ENCODE measurements at regions not wholly inside any gene's neighbourhood (a gene's known extent, or its start where the extent isn't known, plus 50 kb on each side); places are given as distances from the start of the nearest gene placed in this dataset.
"Not testable (repeated sequence)": the region's sequence is repeated elsewhere in the genome, so short reads cannot be mapped to it uniquely, and the experiment has no call there.

GRCh38 chr13:34159946-34160345 lies 342.0 kb downstream of the RFC3 start:
- DNase-seq (ENCODE audit: low read depth in 4 of 4, low spot score in 1 of 4) = no peak

- DNase-seq (ENCODE audit: low read depth in 4 of 4, low spot score in 1 of 4) = no peak
These were observed 344.1 kb downstream of the RFC3 start for GRCh38 chr13:34161931-34162543.

GRCh38 chr13:34162544-34162933 lies 344.6 kb downstream of the RFC3 start:
- DNase-seq (ENCODE audit: low read depth in 4 of 4, low spot score in 1 of 4) = no peak

GRCh38 chr13:34164582-34164981 lies 346.6 kb downstream of the RFC3 start:
- DNase-seq (ENCODE audit: low read depth in 4 of 4, low spot score in 1 of 4) = no peak

- DNase-seq (ENCODE audit: low read depth in 4 of 4, low spot score in 1 of 4) = no peak
These were observed 347.2 kb downstream of the RFC3 start for GRCh38 chr13:34165158-34165557.

GRCh38 chr13:34166406-34166805 lies 348.5 kb downstream of the RFC3 start:
- no peak for DNase-seq (ENCODE audit: low read depth in 4 of 4, low spot score in 1 of 4)

- DNase-seq (ENCODE audit: low read depth in 4 of 4, low spot score in 1 of 4) = no peak
These were observed 349.4 kb downstream of the RFC3 start for GRCh38 chr13:34167347-34167746.

- no peak for DNase-seq (ENCODE audit: low read depth in 4 of 4, low spot score in 1 of 4)
These were observed 354.1 kb downstream of the RFC3 start for GRCh38 chr13:34172048-34172447.

GRCh38 chr13:34174671-34175145 lies 356.8 kb downstream of the RFC3 start:
- no peak for DNase-seq (ENCODE audit: low read depth in 4 of 4, low spot score in 1 of 4)

GRCh38 chr13:34175551-34175950 lies 357.6 kb downstream of the RFC3 start:
- DNase-seq (ENCODE audit: low read depth in 4 of 4, low spot score in 1 of 4) = no peak

GRCh38 chr13:34176633-34177032 lies 358.7 kb downstream of the RFC3 start:
- no peak for DNase-seq (ENCODE audit: low read depth in 4 of 4, low spot score in 1 of 4)

GRCh38 chr13:34179481-34179880 lies 361.5 kb downstream of the RFC3 start:
- DNase-seq (ENCODE audit: low read depth in 4 of 4, low spot score in 1 of 4) = no peak

- no peak for DNase-seq (ENCODE audit: low read depth in 4 of 4, low spot score in 1 of 4)
These were observed 362.0 kb downstream of the RFC3 start for GRCh38 chr13:34179927-34180326.

- DNase-seq (ENCODE audit: low read depth in 4 of 4, low spot score in 1 of 4) = not testable (repeated sequence)
These were observed 363.3 kb downstream of the RFC3 start for GRCh38 chr13:34181256-34181655.

GRCh38 chr13:34189946-34190345 lies 372.0 kb downstream of the RFC3 start:
- DNase-seq (ENCODE audit: low read depth in 4 of 4, low spot score in 1 of 4) = no peak

GRCh38 chr13:34201050-34201913 lies 383.3 kb downstream of the RFC3 start:
- DNase-seq (ENCODE audit: low read depth in 4 of 4, low spot score in 1 of 4) = no peak

- DNase-seq (ENCODE audit: low read depth in 4 of 4, low spot score in 1 of 4) = no peak
These were observed 389.4 kb downstream of the RFC3 start for GRCh38 chr13:34207334-34207733.

- no peak for DNase-seq (ENCODE audit: low read depth in 4 of 4, low spot score in 1 of 4)
These were observed 389.9 kb downstream of the RFC3 start for GRCh38 chr13:34207872-34208271.

- DNase-seq (ENCODE audit: low read depth in 4 of 4, low spot score in 1 of 4) = no peak
These were observed 390.4 kb downstream of the RFC3 start for GRCh38 chr13:34208336-34208735.

GRCh38 chr13:34210341-34210740 lies 392.4 kb downstream of the RFC3 start:
- DNase-seq (ENCODE audit: low read depth in 4 of 4, low spot score in 1 of 4) = no peak

GRCh38 chr13:34214686-34215085 lies 396.7 kb downstream of the RFC3 start:
- DNase-seq (ENCODE audit: low read depth in 4 of 4, low spot score in 1 of 4) = no peak

- DNase-seq (ENCODE audit: low read depth in 4 of 4, low spot score in 1 of 4) = no peak
These were observed 398.3 kb downstream of the RFC3 start for GRCh38 chr13:34216256-34216655.

All from stimulated activated CD4-positive, alpha-beta T cell treated with anti-CD3 and anti-CD28 coated beads, Interleukin-1b, Interleukin-23, amount 100 ng/mL, for 24 hours (primary cell).